ENCODE measurements at regions not wholly inside any gene's neighbourhood (a gene's known extent, or its start where the extent isn't known, plus 50 kb on each side); places are given as distances from the start of the nearest gene placed in this dataset.

DNA sequence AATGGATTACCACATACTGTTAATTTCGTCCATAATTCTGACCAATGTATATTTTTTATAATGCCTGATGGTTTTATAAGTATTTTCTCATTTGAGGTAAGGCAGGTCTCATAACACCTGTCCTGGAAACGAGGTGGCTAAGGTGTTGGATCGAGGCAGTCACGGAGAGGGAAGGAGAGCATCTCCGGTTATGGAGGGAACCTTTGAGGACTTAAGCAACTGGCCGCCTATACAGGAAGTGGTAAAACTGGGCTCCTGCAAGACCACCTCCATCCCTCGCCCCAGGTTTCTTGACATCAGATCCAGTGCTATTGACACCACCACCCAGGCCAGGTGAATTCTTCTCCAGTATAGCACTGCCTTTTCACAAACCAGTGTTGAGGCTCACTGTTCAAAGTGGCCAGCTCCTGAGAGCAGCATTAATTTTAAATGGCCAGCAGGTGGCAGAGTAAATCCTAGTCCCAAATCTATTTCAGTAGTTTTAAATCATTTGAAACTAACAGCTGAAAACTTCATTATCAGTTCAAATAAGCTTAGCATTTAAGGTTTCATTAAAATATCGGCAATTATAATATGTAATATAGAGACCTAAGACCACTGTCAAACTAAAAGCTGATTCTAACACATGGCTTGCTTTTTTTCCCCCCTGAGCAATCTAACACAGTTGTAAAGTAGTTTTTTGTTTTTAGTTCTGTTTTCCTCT, 100.8 kb downstream of the PPM1A start:
- peak; percentile 86 for DNase-seq

DNA sequence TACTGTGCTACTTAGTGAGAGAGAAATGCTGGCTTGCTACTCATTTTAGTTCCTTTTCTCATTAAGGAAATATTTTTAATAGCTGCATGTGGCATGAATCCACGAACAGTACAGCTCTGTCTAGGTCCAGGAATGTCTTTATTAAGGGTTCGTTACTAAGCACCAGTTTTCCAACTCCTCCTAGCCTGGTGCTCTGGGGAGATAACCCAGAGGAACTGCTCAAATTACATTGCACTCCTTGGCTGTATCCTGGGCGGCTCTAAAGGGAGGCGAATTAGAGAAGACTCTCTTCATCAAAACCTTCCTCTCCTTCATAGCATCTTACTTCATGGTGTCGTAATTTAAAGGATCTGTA, 101.3 kb downstream of the PPM1A start:
- DNase-seq, result peak; percentile 65

DNA sequence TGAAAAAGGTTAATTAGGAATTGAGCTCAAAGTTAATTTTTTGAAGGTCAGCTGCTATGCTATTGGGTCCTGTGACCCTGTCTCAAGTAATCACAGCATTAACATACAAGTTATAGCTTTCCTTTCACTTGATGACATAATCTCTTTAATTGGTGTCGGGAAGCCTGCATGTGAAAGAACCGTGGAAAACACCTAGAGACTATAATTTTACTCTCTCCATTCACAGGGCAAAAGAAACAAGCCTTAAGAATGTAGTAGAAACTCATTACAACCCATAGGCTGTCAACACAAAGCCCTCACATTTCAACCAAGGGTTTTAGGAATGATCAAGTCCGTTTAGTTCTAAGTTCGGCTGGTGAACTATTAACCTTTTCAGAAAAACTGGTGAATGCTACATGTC, 104.4 kb downstream of the PPM1A start:
- DNase-seq, result peak; percentile 87

DNA sequence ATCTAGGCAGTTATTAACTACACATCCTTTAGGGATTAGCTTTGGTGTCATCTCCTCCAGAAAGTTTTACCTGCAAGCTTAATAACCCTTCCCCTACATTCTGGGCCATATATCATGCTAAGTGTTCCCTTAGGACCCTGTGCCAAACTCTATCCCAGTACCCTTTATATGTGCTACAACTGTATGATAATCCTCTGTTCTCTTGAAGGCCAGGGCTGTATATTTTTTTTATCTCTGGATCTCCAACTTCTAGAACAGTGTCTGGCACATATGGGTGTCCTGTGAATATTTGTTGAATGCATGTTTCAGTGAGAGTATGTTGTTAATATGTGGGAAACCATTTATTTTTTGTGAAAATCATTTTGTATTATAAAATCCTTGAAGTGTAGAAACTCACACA, 106.7 kb downstream of the PPM1A start:
- peak; percentile 19 for DNase-seq

DNA sequence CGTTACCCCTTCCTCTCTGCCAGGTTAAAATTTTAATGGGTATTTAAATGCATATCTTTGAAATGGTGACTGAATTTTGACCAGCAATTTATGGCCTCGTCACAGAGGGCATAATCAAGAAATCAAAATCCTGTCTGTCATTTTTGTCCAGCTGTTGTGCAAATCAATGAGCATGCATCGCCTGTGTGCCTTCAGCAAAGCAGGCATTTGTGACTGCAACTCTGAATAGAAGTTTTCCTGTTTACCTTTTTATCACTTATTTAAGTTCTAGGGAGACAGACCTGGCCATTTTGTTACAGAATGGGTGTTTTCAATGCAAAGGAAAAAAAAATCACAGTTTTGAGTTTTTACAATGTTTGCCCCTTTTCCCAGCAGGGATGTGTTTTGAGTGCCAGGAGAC, 107.4 kb downstream of the PPM1A start:
- peak; percentile 65 for DNase-seq

DNA sequence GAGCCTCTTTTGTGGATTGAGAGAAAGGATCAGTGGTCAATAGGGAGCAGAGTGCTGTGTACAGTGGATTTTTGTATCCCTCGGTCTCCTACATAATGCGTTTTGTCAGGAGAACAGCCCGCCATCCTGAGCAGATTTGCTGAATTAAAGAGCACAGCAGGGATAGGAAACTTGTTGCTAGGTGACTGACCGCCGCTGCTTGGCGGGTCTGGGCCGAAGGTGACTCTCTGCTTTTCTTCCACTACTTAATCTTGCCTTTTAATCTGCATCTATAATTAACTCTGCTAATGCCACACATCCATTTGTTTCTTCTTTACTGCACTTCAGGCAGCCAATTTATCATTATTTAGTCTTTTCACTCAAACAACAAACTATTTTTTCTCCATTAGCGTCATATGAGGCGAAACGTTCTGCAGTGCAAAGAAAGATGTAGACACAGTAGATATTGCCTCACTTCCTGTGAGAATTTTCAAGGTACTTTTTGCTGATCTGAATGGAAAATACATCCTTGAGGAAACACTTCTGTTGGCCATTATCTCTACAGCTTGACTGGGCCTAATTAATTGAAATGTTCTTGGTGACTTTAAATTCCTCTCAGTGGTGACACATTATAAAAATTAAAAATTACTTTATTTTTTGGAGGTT, 108.0 kb downstream of the PPM1A start:
- DNase-seq, result peak; percentile 90

DNA sequence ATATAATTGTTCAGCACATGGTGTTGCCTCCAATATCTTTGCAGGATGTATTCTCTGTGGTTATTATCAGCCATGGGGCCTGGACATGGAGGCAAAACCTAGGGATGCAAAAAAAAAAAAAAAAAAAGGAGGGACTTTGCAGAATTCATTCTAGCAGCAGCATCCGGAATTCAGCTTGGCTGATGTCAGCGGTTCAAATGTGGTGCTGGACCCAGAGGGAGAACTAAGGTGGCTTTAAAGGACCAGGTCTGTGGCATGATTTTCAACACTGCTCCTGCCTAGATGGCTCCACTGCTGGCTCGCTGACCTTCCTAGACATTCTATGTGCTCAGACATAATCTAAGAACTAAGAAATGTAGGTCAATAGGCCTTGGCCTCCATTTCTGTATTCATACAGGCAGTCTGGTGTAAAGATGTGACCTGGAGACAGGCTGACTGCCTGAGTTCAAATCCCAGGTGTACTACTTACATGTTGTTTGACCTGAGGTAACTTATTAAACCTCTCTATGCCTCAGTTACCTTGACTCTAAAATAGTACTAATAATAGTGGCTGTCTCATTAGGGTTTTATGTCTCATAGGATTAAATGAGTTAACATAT, 108.6 kb downstream of the PPM1A start:
- DNase-seq, result peak; percentile 63

DNA sequence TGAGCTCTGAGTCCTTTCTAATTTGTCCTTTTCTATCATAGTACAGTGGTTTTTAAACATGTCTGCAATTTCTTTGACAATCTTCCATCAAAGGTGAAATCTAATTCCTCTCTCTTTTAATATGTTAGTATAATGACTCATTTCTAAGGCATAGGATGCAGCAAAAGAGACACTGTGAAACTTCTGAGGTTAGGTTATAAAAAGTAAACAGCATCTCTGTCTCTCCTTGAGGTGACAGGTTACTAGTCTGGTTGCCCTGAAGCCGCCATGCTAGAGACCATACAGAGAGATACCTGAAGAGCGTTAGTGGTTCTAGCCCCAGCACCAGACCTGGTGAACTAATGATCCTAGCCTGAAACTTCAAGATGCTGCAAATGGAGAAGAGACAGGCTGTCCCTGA, 114.3 kb downstream of the PPM1A start:
- no peak for DNase-seq

DNA sequence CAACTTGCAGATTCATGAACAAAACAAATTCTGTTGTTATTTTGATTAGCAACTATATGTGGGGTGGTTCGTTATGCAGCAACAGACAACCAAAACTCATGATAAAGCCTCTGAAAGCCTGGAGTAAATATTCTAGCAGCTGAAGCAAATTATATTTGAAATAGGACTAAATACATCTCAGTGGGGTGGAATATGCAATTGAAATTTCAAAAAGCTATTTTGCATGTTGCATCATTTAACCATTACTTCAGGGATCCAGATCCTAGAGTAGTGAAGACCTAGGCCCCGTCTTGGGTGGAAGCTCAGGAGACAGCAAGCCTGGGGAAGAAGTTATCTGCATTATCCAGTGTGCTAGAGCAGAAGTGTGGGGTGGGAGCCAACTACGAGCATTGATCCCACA, 114.7 kb downstream of the PPM1A start:
- DNase-seq, result no peak

DNA sequence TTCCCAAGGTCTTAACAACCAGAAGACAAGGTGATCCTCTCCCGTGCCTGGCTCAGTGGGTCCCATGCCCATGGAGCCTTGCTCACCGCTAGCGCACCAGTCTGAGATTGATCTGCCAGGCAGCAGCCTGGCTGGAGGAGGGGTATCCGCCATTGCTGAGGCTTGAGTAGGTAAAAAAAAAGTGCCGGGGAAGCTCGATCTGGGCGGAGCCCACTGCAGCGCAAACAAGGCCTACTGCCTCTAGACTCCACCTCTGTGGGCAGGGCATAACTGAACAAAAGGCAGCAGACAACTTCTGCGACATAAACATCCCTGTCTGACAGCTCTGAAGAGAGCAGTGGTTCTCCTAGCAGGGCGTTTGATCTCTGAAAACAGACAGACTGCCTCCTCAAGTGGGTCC, 104.0 kb downstream of the C14orf39 start:
- no peak for DNase-seq
